H1 (cell line): ENCODE measurements at regions not wholly inside any gene's neighbourhood (a gene's known extent, or its start where the extent isn't known, plus 50 kb on each side); places are given as distances from the start of the nearest gene placed in this dataset.

ENCODE experiments used
- CBX5 ChIP-seq: fragments of 300-800, 300-1000 bp; sonication (generic); IDR thresholded peaks from 2 replicates; pipeline ENCODE4 v1.7.1; 2016; ENCODE audit warnings: antibody characterized with exemption, low read length, low read depth
- EZH2 ChIP-seq: fragments of 200-600 bp; sonication (generic); IDR thresholded peaks from 2 replicates; pipeline ENCODE4 v1.7.1; 2012; ENCODE audit warnings: low read depth, mild to moderate bottlenecking, moderate library complexity, low read length, inconsistent platforms; ENCODE audit not compliant: severe bottlenecking
- MAFK ChIP-seq: IDR thresholded peaks from 2 replicates; pipeline ENCODE4 v1.6.1; 2012; ENCODE audit warnings: low read depth, mild to moderate bottlenecking, improper control_type of control experiment, low read length
- NANOG ChIP-seq: IDR thresholded peaks from 2 replicates; pipeline ENCODE4 v1.6.1; 2011; ENCODE audit warnings: low read length, low read depth, mild to moderate bottlenecking, inconsistent platforms; ENCODE audit not compliant: insufficient read depth, poor library complexity, severe bottlenecking
- PHF8 ChIP-seq: fragments of 200-600 bp; sonication (generic); conservative IDR thresholded peaks from 2 replicates; pipeline ENCODE4 v1.7.1; 2012; ENCODE audit warnings: low read depth, mild to moderate bottlenecking, inconsistent platforms, low read length, moderate library complexity
- POLR2A ChIP-seq, 2 experiments: IDR thresholded peaks; 1 replicate in 1 of 2; 2 replicates in 1 of 2; pipeline ENCODE4 v1.6.1; 2011; ENCODE audit warnings: low read depth in 2 of 2, low read length in 2 of 2, mild to moderate bottlenecking in 2 of 2; ENCODE audit errors: control extremely low read depth in 1 of 2
- RNF2 ChIP-seq: fragments of 200-900, 300-1000 bp; sonication (generic); IDR thresholded peaks from 2 replicates; pipeline ENCODE4 v1.7.1; 2016; ENCODE audit warnings: borderline replicate concordance, low read depth, mild to moderate bottlenecking, antibody characterized with exemption, low read length; ENCODE audit not compliant: poor library complexity, severe bottlenecking; ENCODE audit errors: missing control alignments
- SP1 ChIP-seq: IDR thresholded peaks from 2 replicates; pipeline ENCODE4 v1.6.1; 2011; ENCODE audit warnings: low read depth, low read length
- YY1 ChIP-seq: IDR thresholded peaks from 2 replicates; pipeline ENCODE4 v1.6.1; 2011; ENCODE audit warnings: low read depth, mild to moderate bottlenecking, low read length
- TF ChIP-seq, protein P1 (sequence below): IDR thresholded peaks from 2 replicates; pipeline ENCODE4 v1.6.1; 2011; ENCODE audit warnings: low read length, improper control_type of control experiment
- TF ChIP-seq, protein P2 (sequence below), 3 experiments: IDR thresholded peaks; 1 replicate in 2 of 3; 2 replicates in 1 of 3; pipeline versions ENCODE4 v1.5.1 to v1.6.1; 2011; ENCODE audit warnings: low read length in 3 of 3, mild to moderate bottlenecking in 3 of 3, inconsistent platforms in 2 of 3, low read depth in 1 of 3, moderate library complexity in 1 of 3; ENCODE audit not compliant: insufficient read depth in 1 of 3; ENCODE audit errors: control extremely low read depth in 1 of 3

DNA sequence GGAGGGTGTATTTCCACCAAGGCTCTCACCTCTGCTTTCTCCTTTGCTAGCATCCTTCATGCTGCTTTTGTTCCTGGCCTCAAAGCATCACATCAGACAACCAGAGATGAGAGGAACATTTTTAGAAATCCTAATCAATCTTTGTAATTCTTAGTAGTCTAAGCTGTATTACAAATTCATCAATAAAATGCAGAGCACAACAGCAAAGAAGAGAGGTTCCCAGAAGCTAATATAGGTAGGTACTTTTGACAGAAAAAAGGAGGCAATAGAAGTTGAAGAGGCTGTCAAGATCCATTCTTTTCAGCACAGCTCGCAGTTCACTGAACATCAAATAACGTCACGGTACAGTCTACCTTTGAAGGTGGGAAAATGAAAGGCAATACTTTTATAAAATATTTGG, 265.2 kb upstream of the SYT1 start:
- TF ChIP-seq EZH2 (no peak), CBX5 (no peak), MAFK (no peak), POLR2A (IDR thresholded peaks at IDR 0.05; ENCODE audit: control extremely low read depth in 1 of 2, low read depth in 2 of 2, low read length in 2 of 2) (no peak), SP1 (no peak), PHF8 (no peak), RNF2 (no peak), NANOG (no peak), YY1 (no peak)
- TF ChIP-seq, protein P1, sequence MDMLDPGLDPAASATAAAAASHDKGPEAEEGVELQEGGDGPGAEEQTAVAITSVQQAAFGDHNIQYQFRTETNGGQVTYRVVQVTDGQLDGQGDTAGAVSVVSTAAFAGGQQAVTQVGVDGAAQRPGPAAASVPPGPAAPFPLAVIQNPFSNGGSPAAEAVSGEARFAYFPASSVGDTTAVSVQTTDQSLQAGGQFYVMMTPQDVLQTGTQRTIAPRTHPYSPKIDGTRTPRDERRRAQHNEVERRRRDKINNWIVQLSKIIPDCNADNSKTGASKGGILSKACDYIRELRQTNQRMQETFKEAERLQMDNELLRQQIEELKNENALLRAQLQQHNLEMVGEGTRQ, result no peak
- TF ChIP-seq, protein P2, sequence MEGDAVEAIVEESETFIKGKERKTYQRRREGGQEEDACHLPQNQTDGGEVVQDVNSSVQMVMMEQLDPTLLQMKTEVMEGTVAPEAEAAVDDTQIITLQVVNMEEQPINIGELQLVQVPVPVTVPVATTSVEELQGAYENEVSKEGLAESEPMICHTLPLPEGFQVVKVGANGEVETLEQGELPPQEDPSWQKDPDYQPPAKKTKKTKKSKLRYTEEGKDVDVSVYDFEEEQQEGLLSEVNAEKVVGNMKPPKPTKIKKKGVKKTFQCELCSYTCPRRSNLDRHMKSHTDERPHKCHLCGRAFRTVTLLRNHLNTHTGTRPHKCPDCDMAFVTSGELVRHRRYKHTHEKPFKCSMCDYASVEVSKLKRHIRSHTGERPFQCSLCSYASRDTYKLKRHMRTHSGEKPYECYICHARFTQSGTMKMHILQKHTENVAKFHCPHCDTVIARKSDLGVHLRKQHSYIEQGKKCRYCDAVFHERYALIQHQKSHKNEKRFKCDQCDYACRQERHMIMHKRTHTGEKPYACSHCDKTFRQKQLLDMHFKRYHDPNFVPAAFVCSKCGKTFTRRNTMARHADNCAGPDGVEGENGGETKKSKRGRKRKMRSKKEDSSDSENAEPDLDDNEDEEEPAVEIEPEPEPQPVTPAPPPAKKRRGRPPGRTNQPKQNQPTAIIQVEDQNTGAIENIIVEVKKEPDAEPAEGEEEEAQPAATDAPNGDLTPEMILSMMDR (IDR thresholded peaks at IDR 0.05; ENCODE audit: control extremely low read depth in 1 of 3, insufficient read depth in 1 of 3, low read depth in 1 of 3, low read length in 3 of 3), result no peak
